ENCODE measurements at regions not wholly inside any gene's neighbourhood (a gene's known extent, or its start where the extent isn't known, plus 50 kb on each side); places are given as distances from the start of the nearest gene placed in this dataset.

- Histone ChIP-seq H3K27me3 (ENCODE audit: control insufficient read depth, insufficient read depth, low read length) (no peaks in the 10 kb centered on the region), H3K79me2 (ENCODE audit: control insufficient read depth, insufficient read depth, low read length) (no peaks in the 10 kb centered on the region), H2AFZ (ENCODE audit: low read length) (no peak overlapping the region), H3K36me3 (ENCODE audit: control insufficient read depth, insufficient read depth, low read length) (no peaks in the 10 kb centered on the region), H3K4me2 (ENCODE audit: extremely low read depth, insufficient read depth, low read length) (no peak overlapping the region), H3K4me3 (replicated peaks in 1 of 4; ENCODE audit: control extremely low read depth in 1 of 4, insufficient read depth in 1 of 4, low read depth in 3 of 4, low read length in 4 of 4) (no peak overlapping the region), H3K9ac (ENCODE audit: insufficient read depth, low read length) (no peak overlapping the region), H3K9me3 (ENCODE audit: control insufficient read depth, insufficient read depth, low read depth, low read length) (no peaks in the 10 kb centered on the region), H3K4me1 (ENCODE audit: control insufficient read depth, extremely low read depth, insufficient read depth, low read length) (no peaks in the 10 kb centered on the region), H3K27ac (ENCODE audit: insufficient read depth, low read length) (no peak overlapping the region), H4K20me1 (ENCODE audit: control insufficient read depth, extremely low read depth, insufficient read depth, low read length) (no peaks in the 10 kb centered on the region)
- DNase-seq (ENCODE audit: low read depth in 2 of 2): no peak
- TF ChIP-seq EZH2 (IDR thresholded peaks at IDR 0.05; ENCODE audit: low read length, missing control alignments) (no peak), CTCF (conservative IDR thresholded peaks at IDR 0.05 in 1 of 2, IDR thresholded peaks at IDR 0.05 in 1 of 2; ENCODE audit: low read depth in 1 of 2, low read length in 2 of 2) (no peak)
Measured at GRCh38 chr13:111458001-111458531, 137.6 kb downstream of the TEX29 start.

DNA sequence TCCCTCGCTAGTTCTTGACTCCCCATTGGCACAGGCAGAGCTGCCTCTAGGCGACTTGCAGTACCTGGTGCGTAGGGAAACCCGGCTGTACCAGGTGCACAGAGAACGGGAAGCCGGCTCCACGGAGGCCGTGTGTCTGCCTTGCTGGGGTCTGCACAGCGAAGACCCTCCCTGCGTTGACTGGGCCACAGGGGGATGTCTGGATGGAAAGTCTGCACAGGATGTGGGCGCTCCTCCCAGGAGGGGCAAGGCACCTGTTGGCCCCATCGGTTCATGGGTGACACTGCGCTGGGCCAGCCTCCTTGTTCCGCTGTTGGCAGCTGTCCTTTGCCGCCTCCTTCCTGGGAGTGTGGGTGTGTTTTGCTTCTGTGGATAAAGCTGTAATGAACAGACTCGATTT, 138.3 kb downstream of the TEX29 start:
- Histone ChIP-seq H3K79me2 (ENCODE audit: control insufficient read depth, insufficient read depth, low read length) (no peaks in the 10 kb centered on the region), H4K20me1 (ENCODE audit: control insufficient read depth, extremely low read depth, insufficient read depth, low read length) (no peaks in the 10 kb centered on the region), H3K4me2 (ENCODE audit: extremely low read depth, insufficient read depth, low read length) (no peak overlapping the region), H3K27ac (ENCODE audit: insufficient read depth, low read length) (no peak overlapping the region), H3K36me3 (ENCODE audit: control insufficient read depth, insufficient read depth, low read length) (no peaks in the 10 kb centered on the region), H3K4me3 (replicated peaks in 1 of 4; ENCODE audit: control extremely low read depth in 1 of 4, insufficient read depth in 1 of 4, low read depth in 3 of 4, low read length in 4 of 4) (no peak overlapping the region), H3K4me1 (ENCODE audit: control insufficient read depth, extremely low read depth, insufficient read depth, low read length) (no peaks in the 10 kb centered on the region), H3K9me3 (ENCODE audit: control insufficient read depth, insufficient read depth, low read depth, low read length) (no peaks in the 10 kb centered on the region), H2AFZ (ENCODE audit: low read length) (no peak overlapping the region), H3K9ac (ENCODE audit: insufficient read depth, low read length) (no peak overlapping the region), H3K27me3 (ENCODE audit: control insufficient read depth, insufficient read depth, low read length) (no peaks in the 10 kb centered on the region)
- TF ChIP-seq CTCF (conservative IDR thresholded peaks at IDR 0.05 in 1 of 2, IDR thresholded peaks at IDR 0.05 in 1 of 2; ENCODE audit: low read depth in 1 of 2, low read length in 2 of 2) (no peak), EZH2 (IDR thresholded peaks at IDR 0.05; ENCODE audit: low read length, missing control alignments) (no peak)
- DNase-seq (ENCODE audit: low read depth in 2 of 2): no peak

DNA sequence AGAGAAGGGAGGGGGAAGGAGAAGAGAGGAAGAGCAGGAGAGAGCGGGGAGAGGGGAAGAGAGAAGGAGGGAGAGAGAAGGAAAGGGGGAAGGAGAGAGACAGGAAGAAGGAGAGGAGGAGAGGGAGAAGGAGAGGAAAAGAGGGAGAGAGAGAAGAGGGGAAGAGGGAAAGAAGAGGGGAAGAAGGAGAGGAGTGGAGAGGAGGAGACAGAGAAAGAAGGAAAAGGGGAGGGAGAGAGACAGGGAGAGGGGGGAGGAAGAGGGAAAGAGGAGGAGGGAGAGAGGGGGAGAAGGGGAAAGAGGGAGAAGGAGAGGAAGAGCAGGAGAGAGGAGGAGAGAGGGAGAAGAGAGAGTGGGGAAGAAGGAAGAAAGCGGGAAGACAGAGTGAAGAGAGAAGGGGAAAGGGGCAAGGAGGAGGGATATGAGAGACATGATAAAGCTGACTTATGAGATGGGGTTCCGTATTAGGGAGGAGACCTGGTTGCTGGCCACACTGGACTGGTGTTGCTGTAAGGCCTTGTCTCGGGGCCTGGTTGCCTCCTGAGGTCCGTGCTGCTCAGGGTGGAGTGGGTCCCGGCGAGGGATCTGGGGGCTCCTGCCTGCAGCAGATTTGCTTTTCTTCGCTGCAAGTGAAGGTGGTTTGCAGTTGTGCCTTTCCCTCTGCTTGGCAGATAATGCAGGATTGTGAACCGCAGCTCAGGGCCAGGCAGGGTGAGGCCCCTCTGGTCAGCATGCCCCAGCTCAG, 139.5 kb downstream of the TEX29 start:
- no peak overlapping the region for H3K9ac ChIP-seq (ENCODE audit: insufficient read depth, low read length)
- no peaks in the 10 kb centered on the region for H3K4me1 ChIP-seq (ENCODE audit: control insufficient read depth, extremely low read depth, insufficient read depth, low read length)
- no peaks in the 10 kb centered on the region for H3K9me3 ChIP-seq (ENCODE audit: control insufficient read depth, insufficient read depth, low read depth, low read length)
- H3K36me3 ChIP-seq (ENCODE audit: control insufficient read depth, insufficient read depth, low read length): no peaks in the 10 kb centered on the region
- DNase-seq (ENCODE audit: low read depth in 2 of 2): no peak
- no peak overlapping the region for H3K4me2 ChIP-seq (ENCODE audit: extremely low read depth, insufficient read depth, low read length)
- no peak for TF ChIP-seq CTCF (conservative IDR thresholded peaks at IDR 0.05 in 1 of 2, IDR thresholded peaks at IDR 0.05 in 1 of 2; ENCODE audit: low read depth in 1 of 2, low read length in 2 of 2)
- no peak for TF ChIP-seq EZH2 (IDR thresholded peaks at IDR 0.05; ENCODE audit: low read length, missing control alignments)
- H2AFZ ChIP-seq (ENCODE audit: low read length): no peak overlapping the region
- H3K27ac ChIP-seq (ENCODE audit: insufficient read depth, low read length): no peak overlapping the region
- H3K79me2 ChIP-seq (ENCODE audit: control insufficient read depth, insufficient read depth, low read length): no peaks in the 10 kb centered on the region
- H3K27me3 ChIP-seq (ENCODE audit: control insufficient read depth, insufficient read depth, low read length): no peaks in the 10 kb centered on the region
- no peak overlapping the region for H3K4me3 ChIP-seq (replicated peaks in 1 of 4; ENCODE audit: control extremely low read depth in 1 of 4, insufficient read depth in 1 of 4, low read depth in 3 of 4, low read length in 4 of 4)
- no peaks in the 10 kb centered on the region for H4K20me1 ChIP-seq (ENCODE audit: control insufficient read depth, extremely low read depth, insufficient read depth, low read length)
